ENCODE measurements at regions not wholly inside any gene's neighbourhood (a gene's known extent, or its start where the extent isn't known, plus 50 kb on each side); places are given as distances from the start of the nearest gene placed in this dataset.

DNA sequence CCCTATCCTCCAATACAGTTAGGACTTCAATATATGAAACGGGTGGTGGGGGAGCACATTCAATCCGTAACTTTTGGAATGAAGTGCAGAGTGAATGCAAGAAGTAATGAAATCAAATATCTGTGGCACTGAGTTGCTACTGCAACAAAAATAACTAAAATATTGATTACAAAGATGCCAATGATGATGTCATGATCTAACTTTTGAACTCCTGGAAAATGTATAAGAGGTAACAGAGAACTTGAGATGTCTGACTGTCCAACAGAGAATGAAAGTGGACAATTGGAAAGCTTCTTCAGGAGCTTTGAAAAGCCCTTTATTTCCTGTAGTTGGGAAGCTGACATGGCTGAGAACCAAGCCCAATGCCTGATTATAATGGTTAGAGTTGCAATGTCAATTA is 279.9 kb downstream of the ZBBX start:
- no peaks in the 10 kb centered on the region for H3K27me3 ChIP-seq
- ATAC-seq, result no peak
- H3K36me3 ChIP-seq, result no peaks in the 10 kb centered on the region
- H3K27ac ChIP-seq, result no peak overlapping the region
- intact Hi-C loops (cut with DNase I; ENCODE audit: low total_unique reads) (no loop called here), in situ Hi-C loops (cut with MboI; ENCODE audit: low sequenced_read_pairs in 4 of 4) (no loop called here)
- TF ChIP-seq POLR2A (IDR thresholded peaks at IDR 0.05), result no peak
- TF ChIP-seq, protein P1, sequence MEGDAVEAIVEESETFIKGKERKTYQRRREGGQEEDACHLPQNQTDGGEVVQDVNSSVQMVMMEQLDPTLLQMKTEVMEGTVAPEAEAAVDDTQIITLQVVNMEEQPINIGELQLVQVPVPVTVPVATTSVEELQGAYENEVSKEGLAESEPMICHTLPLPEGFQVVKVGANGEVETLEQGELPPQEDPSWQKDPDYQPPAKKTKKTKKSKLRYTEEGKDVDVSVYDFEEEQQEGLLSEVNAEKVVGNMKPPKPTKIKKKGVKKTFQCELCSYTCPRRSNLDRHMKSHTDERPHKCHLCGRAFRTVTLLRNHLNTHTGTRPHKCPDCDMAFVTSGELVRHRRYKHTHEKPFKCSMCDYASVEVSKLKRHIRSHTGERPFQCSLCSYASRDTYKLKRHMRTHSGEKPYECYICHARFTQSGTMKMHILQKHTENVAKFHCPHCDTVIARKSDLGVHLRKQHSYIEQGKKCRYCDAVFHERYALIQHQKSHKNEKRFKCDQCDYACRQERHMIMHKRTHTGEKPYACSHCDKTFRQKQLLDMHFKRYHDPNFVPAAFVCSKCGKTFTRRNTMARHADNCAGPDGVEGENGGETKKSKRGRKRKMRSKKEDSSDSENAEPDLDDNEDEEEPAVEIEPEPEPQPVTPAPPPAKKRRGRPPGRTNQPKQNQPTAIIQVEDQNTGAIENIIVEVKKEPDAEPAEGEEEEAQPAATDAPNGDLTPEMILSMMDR (IDR thresholded peaks at IDR 0.05 in 4 of 5, conservative IDR thresholded peaks at IDR 0.05 in 1 of 5), result no peak
- no peaks in the 10 kb centered on the region for H3K4me1 ChIP-seq
- no peaks in the 10 kb centered on the region for H3K9me3 ChIP-seq
- no peak overlapping the region for H3K4me3 ChIP-seq
- DNase-seq, result no peak

DNA sequence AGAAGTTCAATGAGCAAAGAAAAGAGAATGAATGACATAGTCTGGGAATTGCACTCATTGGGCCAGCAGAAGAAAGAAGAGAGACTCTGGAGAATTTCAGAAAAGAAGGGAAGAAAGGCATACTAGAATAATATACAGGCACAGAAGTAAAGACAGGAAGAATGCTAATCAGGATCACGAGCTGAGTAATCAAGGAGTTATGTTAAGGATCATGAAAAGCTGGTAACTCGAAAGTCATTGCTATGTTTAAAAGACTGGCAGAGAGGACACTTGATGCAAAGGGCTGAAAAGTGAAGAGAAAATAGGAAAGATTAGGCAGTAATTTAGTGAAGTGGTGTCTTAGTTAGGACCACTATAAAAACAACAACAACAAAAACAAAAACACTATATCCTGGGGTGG is 284.1 kb downstream of the ZBBX start:
- Histone ChIP-seq H3K4me3 (no peak overlapping the region), H3K9me3 (no peaks in the 10 kb centered on the region), H3K36me3 (no peaks in the 10 kb centered on the region), H3K27ac (no peak overlapping the region), H3K4me1 (no peaks in the 10 kb centered on the region), H3K27me3 (no peaks in the 10 kb centered on the region)
- in situ Hi-C loops (cut with MboI; ENCODE audit: low sequenced_read_pairs in 4 of 4), result no loop called here
- no peak for DNase-seq
- TF ChIP-seq, protein P1 (IDR thresholded peaks at IDR 0.05 in 4 of 5, conservative IDR thresholded peaks at IDR 0.05 in 1 of 5), result no peak
- TF ChIP-seq POLR2A (IDR thresholded peaks at IDR 0.05), result no peak
- intact Hi-C loops (cut with DNase I; ENCODE audit: low total_unique reads), result no loop called here
- ATAC-seq, result no peak

DNA sequence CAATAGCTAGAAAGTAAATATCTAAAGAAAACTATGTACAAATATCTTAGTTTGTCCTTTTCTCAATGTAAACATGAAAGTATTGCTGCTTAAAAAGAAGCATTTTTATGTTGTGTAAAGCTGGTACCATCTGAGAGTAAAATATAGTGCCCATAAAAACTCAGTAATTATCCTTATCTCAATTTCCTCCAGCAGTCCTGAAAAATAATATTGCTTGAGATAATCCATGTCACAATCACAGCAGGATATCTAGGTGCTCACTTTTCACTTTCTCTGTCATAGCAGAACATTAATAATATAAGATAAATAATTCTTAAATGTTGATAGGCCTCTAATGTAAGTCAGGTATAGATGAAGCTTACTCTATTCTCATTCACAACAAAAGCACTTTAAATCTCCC is 285.5 kb downstream of the ZBBX start:
- Histone ChIP-seq H3K27me3 (no peaks in the 10 kb centered on the region), H3K27ac (no peak overlapping the region), H3K9me3 (no peaks in the 10 kb centered on the region), H3K4me3 (no peak overlapping the region), H3K36me3 (no peaks in the 10 kb centered on the region), H3K4me1 (no peaks in the 10 kb centered on the region)
- DNase-seq (no peak), ATAC-seq (no peak)
- intact Hi-C loops (cut with DNase I; ENCODE audit: low total_unique reads) (no loop called here), in situ Hi-C loops (cut with MboI; ENCODE audit: low sequenced_read_pairs in 4 of 4) (no loop called here)
- TF ChIP-seq, protein P1 (IDR thresholded peaks at IDR 0.05 in 4 of 5, conservative IDR thresholded peaks at IDR 0.05 in 1 of 5), result no peak
- no peak for TF ChIP-seq POLR2A (IDR thresholded peaks at IDR 0.05)

DNA sequence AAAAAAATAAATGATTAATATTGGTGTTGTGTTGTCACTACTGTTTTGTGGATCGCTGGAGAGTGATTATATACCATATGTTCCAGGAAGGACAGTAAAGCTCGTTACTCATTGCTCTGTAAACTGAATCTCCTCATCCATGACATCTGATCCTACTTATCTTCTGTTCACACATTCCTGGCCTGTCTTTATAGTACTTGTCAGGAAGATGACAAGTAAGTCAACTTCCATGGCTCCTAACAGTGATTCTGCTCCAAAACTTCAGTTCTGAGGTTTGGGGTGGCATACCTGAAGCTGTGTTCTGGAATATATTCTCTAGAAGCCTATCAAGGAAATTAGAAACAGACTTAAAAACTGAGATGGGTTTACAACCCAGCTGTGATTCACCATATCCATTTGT is 288.9 kb downstream of the ZBBX start:
- no peak for DNase-seq
- Histone ChIP-seq H3K9me3 (no peaks in the 10 kb centered on the region), H3K27me3 (no peaks in the 10 kb centered on the region), H3K36me3 (no peaks in the 10 kb centered on the region), H3K27ac (no peak overlapping the region), H3K4me3 (no peak overlapping the region), H3K4me1 (no peaks in the 10 kb centered on the region)
- intact Hi-C loops (cut with DNase I; ENCODE audit: low total_unique reads) (no loop called here), in situ Hi-C loops (cut with MboI; ENCODE audit: low sequenced_read_pairs in 4 of 4) (no loop called here)
- TF ChIP-seq POLR2A (IDR thresholded peaks at IDR 0.05), result no peak
- TF ChIP-seq, protein P1 (IDR thresholded peaks at IDR 0.05 in 4 of 5, conservative IDR thresholded peaks at IDR 0.05 in 1 of 5), result no peak
- ATAC-seq, result no peak

DNA sequence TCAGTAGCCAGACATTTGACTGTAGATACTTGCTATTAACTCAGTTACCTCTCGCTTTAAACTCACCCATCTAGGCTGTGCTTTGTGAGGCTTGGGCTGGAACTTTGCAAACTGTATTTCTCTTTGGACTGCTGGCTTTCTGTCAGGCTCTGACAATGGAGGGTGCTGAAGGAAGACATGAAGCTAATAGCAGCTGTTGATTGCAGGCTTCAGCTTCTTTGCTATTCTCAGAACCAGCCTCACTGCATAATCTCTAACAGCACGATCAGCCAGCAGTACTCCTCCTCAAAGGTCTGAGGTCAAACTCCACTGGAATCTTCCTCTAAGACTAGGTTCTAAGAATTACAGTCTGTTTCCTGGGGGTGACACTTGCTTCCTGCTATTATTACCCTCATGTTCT is 295.6 kb downstream of the ZBBX start:
- ATAC-seq (no peak), DNase-seq (no peak)
- intact Hi-C loops (cut with DNase I; ENCODE audit: low total_unique reads) (no loop called here), in situ Hi-C loops (cut with MboI; ENCODE audit: low sequenced_read_pairs in 4 of 4) (no loop called here)
- no peak for TF ChIP-seq POLR2A (IDR thresholded peaks at IDR 0.05)
- TF ChIP-seq, protein P1 (IDR thresholded peaks at IDR 0.05 in 4 of 5, conservative IDR thresholded peaks at IDR 0.05 in 1 of 5), result no peak
- no peaks in the 10 kb centered on the region for H3K4me1 ChIP-seq
- no peaks in the 10 kb centered on the region for H3K36me3 ChIP-seq
- H3K27ac ChIP-seq, result no peak overlapping the region
- H3K27me3 ChIP-seq, result no peaks in the 10 kb centered on the region
- no peak overlapping the region for H3K4me3 ChIP-seq
- H3K9me3 ChIP-seq, result no peaks in the 10 kb centered on the region

All from gastrocnemius medialis (tissue), 4 donors.